ENCODE measurements at regions not wholly inside any gene's neighbourhood (a gene's known extent, or its start where the extent isn't known, plus 50 kb on each side); places are given as distances from the start of the nearest gene placed in this dataset.
"Not testable (repeated sequence)": the region's sequence is repeated elsewhere in the genome, so short reads cannot be mapped to it uniquely, and the experiment has no call there.

GRCh38 chr3:76505202-76505845, 534.6 kb upstream of the ROBO2 start:
- Mint-ChIP-seq H3K27me3 (ENCODE audit: low read depth) (no peaks in the 10 kb centered on the region), H3K4me1 (ENCODE audit: low read depth) (no peaks in the 10 kb centered on the region), H3K36me3 (ENCODE audit: low read depth) (no peaks in the 10 kb centered on the region), H3K4me3 (ENCODE audit: low read depth) (no peak overlapping the region), H3K27ac (no peak overlapping the region), H3K9me3 (peaks cover 39% of the 10 kb centered on the region)
- intact Hi-C loops (cut with micrococcal nuclease): no loop called here
- no peak for DNase-seq (ENCODE audit: low spot score)

- peaks cover 44% of the 10 kb centered on the region for H3K9me3 Mint-ChIP-seq
- no peak for DNase-seq (ENCODE audit: low spot score)
- H3K36me3 Mint-ChIP-seq (ENCODE audit: low read depth): no peaks in the 10 kb centered on the region
- H3K4me1 Mint-ChIP-seq (ENCODE audit: low read depth): no peaks in the 10 kb centered on the region
- H3K27me3 Mint-ChIP-seq (ENCODE audit: low read depth): no peaks in the 10 kb centered on the region
- H3K27ac Mint-ChIP-seq: no peak overlapping the region
- H3K4me3 Mint-ChIP-seq (ENCODE audit: low read depth): no peak overlapping the region
- intact Hi-C loops (cut with micrococcal nuclease): no loop called here
These were observed 530.6 kb upstream of the ROBO2 start for GRCh38 chr3:76509179-76509830.

- Mint-ChIP-seq H3K9me3 (peaks cover 27% of the 10 kb centered on the region), H3K27ac (no peak overlapping the region), H3K4me1 (ENCODE audit: low read depth) (no peaks in the 10 kb centered on the region), H3K4me3 (ENCODE audit: low read depth) (no peak overlapping the region), H3K36me3 (ENCODE audit: low read depth) (no peaks in the 10 kb centered on the region), H3K27me3 (ENCODE audit: low read depth) (no peaks in the 10 kb centered on the region)
- intact Hi-C loops (cut with micrococcal nuclease): no loop called here
- DNase-seq (ENCODE audit: low spot score): no peak
These were observed 525.1 kb upstream of the ROBO2 start for GRCh38 chr3:76514836-76515235.

- no peaks in the 10 kb centered on the region for H3K27me3 Mint-ChIP-seq (ENCODE audit: low read depth)
- no peak for DNase-seq (ENCODE audit: low spot score)
- no peak overlapping the region for H3K27ac Mint-ChIP-seq
- H3K4me3 Mint-ChIP-seq (ENCODE audit: low read depth): no peak overlapping the region
- intact Hi-C loops (cut with micrococcal nuclease): no loop called here
- peaks cover 15% of the 10 kb centered on the region for H3K9me3 Mint-ChIP-seq
- no peaks in the 10 kb centered on the region for H3K36me3 Mint-ChIP-seq (ENCODE audit: low read depth)
- H3K4me1 Mint-ChIP-seq (ENCODE audit: low read depth): no peaks in the 10 kb centered on the region
These were observed 516.6 kb upstream of the ROBO2 start for GRCh38 chr3:76523337-76523736.

GRCh38 chr3:76525726-76526125, 514.2 kb upstream of the ROBO2 start:
- Mint-ChIP-seq H3K4me1 (ENCODE audit: low read depth) (no peaks in the 10 kb centered on the region), H3K27me3 (ENCODE audit: low read depth) (no peaks in the 10 kb centered on the region)

GRCh38 chr3:76527773-76528172, 512.1 kb upstream of the ROBO2 start:
- no peak overlapping the region for H3K27ac Mint-ChIP-seq
- H3K36me3 Mint-ChIP-seq (ENCODE audit: low read depth): no peaks in the 10 kb centered on the region
- no peaks in the 10 kb centered on the region for H3K27me3 Mint-ChIP-seq (ENCODE audit: low read depth)
- H3K9me3 Mint-ChIP-seq: peaks cover 37% of the 10 kb centered on the region
- H3K4me3 Mint-ChIP-seq (ENCODE audit: low read depth): no peak overlapping the region
- H3K4me1 Mint-ChIP-seq (ENCODE audit: low read depth): no peaks in the 10 kb centered on the region
- intact Hi-C loops (cut with micrococcal nuclease): no loop called here
- no peak for DNase-seq (ENCODE audit: low spot score)

More at GRCh38 chr3:76525726-76526125, 514.2 kb upstream of the ROBO2 start:
- intact Hi-C loops (cut with micrococcal nuclease): no loop called here
- Mint-ChIP-seq H3K9me3 (peaks cover 26% of the 10 kb centered on the region), H3K4me3 (ENCODE audit: low read depth) (no peak overlapping the region), H3K36me3 (ENCODE audit: low read depth) (no peaks in the 10 kb centered on the region), H3K27ac (no peak overlapping the region)
- no peak for DNase-seq (ENCODE audit: low spot score)

GRCh38 chr3:76532158-76532822, 507.6 kb upstream of the ROBO2 start:
- intact Hi-C loops (cut with micrococcal nuclease): no loop called here
- no peak for DNase-seq (ENCODE audit: low spot score)
- Mint-ChIP-seq H3K27me3 (ENCODE audit: low read depth) (no peaks in the 10 kb centered on the region), H3K36me3 (ENCODE audit: low read depth) (no peaks in the 10 kb centered on the region), H3K4me1 (ENCODE audit: low read depth) (no peaks in the 10 kb centered on the region), H3K9me3 (peaks cover 58% of the 10 kb centered on the region), H3K4me3 (ENCODE audit: low read depth) (no peak overlapping the region), H3K27ac (no peak overlapping the region)

- H3K4me1 Mint-ChIP-seq (ENCODE audit: low read depth); H3K4me3 Mint-ChIP-seq (ENCODE audit: low read depth): not testable (repeated sequence)
These were observed 506.2 kb upstream of the ROBO2 start for GRCh38 chr3:76533710-76534109.

GRCh38 chr3:76537857-76538256, 502.0 kb upstream of the ROBO2 start:
- not testable (repeated sequence) for H3K36me3 Mint-ChIP-seq (ENCODE audit: low read depth)

More at GRCh38 chr3:76533710-76534109, 506.2 kb upstream of the ROBO2 start:
- H3K27me3 Mint-ChIP-seq (ENCODE audit: low read depth); DNase-seq (ENCODE audit: low spot score); intact Hi-C loops (cut with micrococcal nuclease); H3K36me3 Mint-ChIP-seq (ENCODE audit: low read depth); H3K27ac Mint-ChIP-seq: not testable (repeated sequence)
- peaks cover 54% of the 10 kb centered on the region for H3K9me3 Mint-ChIP-seq

GRCh38 chr3:76547674-76548073, 492.2 kb upstream of the ROBO2 start:
- H3K4me3 Mint-ChIP-seq (ENCODE audit: low read depth): no peak overlapping the region
- H3K4me1 Mint-ChIP-seq (ENCODE audit: low read depth): no peaks in the 10 kb centered on the region
- no peak for DNase-seq (ENCODE audit: low spot score)
- H3K27me3 Mint-ChIP-seq (ENCODE audit: low read depth): no peaks in the 10 kb centered on the region
- no peak overlapping the region for H3K27ac Mint-ChIP-seq
- intact Hi-C loops (cut with micrococcal nuclease): no loop called here
- no peaks in the 10 kb centered on the region for H3K36me3 Mint-ChIP-seq (ENCODE audit: low read depth)
- H3K9me3 Mint-ChIP-seq: peaks cover 22% of the 10 kb centered on the region

More at GRCh38 chr3:76537857-76538256, 502.0 kb upstream of the ROBO2 start:
- H3K27ac Mint-ChIP-seq; intact Hi-C loops (cut with micrococcal nuclease); H3K4me3 Mint-ChIP-seq (ENCODE audit: low read depth); H3K27me3 Mint-ChIP-seq (ENCODE audit: low read depth); DNase-seq (ENCODE audit: low spot score); H3K4me1 Mint-ChIP-seq (ENCODE audit: low read depth): not testable (repeated sequence)
- peaks cover 40% of the 10 kb centered on the region for H3K9me3 Mint-ChIP-seq

- no peaks in the 10 kb centered on the region for H3K4me1 Mint-ChIP-seq (ENCODE audit: low read depth)
- H3K27ac Mint-ChIP-seq: no peak overlapping the region
- intact Hi-C loops (cut with micrococcal nuclease): no loop called here
- H3K36me3 Mint-ChIP-seq (ENCODE audit: low read depth): no peaks in the 10 kb centered on the region
- DNase-seq (ENCODE audit: low spot score): no peak
- H3K27me3 Mint-ChIP-seq (ENCODE audit: low read depth): no peaks in the 10 kb centered on the region
- no peak overlapping the region for H3K4me3 Mint-ChIP-seq (ENCODE audit: low read depth)
- H3K9me3 Mint-ChIP-seq: peaks cover 23% of the 10 kb centered on the region
These were observed 489.2 kb upstream of the ROBO2 start for GRCh38 chr3:76550522-76551201.

GRCh38 chr3:76551739-76552138, 488.2 kb upstream of the ROBO2 start:
- no peaks in the 10 kb centered on the region for H3K27me3 Mint-ChIP-seq (ENCODE audit: low read depth)
- no peaks in the 10 kb centered on the region for H3K36me3 Mint-ChIP-seq (ENCODE audit: low read depth)
- DNase-seq (ENCODE audit: low spot score): no peak
- H3K4me3 Mint-ChIP-seq (ENCODE audit: low read depth): no peak overlapping the region
- no peaks in the 10 kb centered on the region for H3K4me1 Mint-ChIP-seq (ENCODE audit: low read depth)
- peaks cover 23% of the 10 kb centered on the region for H3K9me3 Mint-ChIP-seq
- intact Hi-C loops (cut with micrococcal nuclease): no loop called here
- no peak overlapping the region for H3K27ac Mint-ChIP-seq

GRCh38 chr3:76552653-76553052, 487.2 kb upstream of the ROBO2 start:
- Mint-ChIP-seq H3K4me3 (ENCODE audit: low read depth) (no peak overlapping the region), H3K27ac (no peak overlapping the region), H3K9me3 (peaks cover 23% of the 10 kb centered on the region), H3K27me3 (ENCODE audit: low read depth) (no peaks in the 10 kb centered on the region), H3K4me1 (ENCODE audit: low read depth) (no peaks in the 10 kb centered on the region), H3K36me3 (ENCODE audit: low read depth) (no peaks in the 10 kb centered on the region)
- no peak for DNase-seq (ENCODE audit: low spot score)
- intact Hi-C loops (cut with micrococcal nuclease): no loop called here
